IMR-90 (cell line): ENCODE measurements at regions not wholly inside any gene's neighbourhood (a gene's known extent, or its start where the extent isn't known, plus 50 kb on each side); places are given as distances from the start of the nearest gene placed in this dataset.

Source experiments
- CEBPB ChIP-seq: IDR thresholded peaks from 2 replicates; pipeline ENCODE4 v1.6.1; 2012; ENCODE audit warnings: low read depth, low read length, improper control_type of control experiment
- CTCF ChIP-seq: conservative IDR thresholded peaks from 2 replicates; pipeline ENCODE4 v1.5.1; 2012; ENCODE audit warnings: mild to moderate bottlenecking, low read depth, low read length, improper control_type of control experiment
- MAFK ChIP-seq: IDR thresholded peaks from 2 replicates; pipeline ENCODE4 v1.6.1; 2012; ENCODE audit warnings: low read depth, low read length, improper control_type of control experiment
- SMC3 ChIP-seq: fragments of 150-350 bp; IDR thresholded peaks from 2 replicates; pipeline ENCODE4 v1.6.1; 2016; ENCODE audit warnings: low read depth, mild to moderate bottlenecking, antibody characterized with exemption, low read length, moderate library complexity

GRCh38 chr3:27536491-27536890 is 52.3 kb upstream of the SLC4A7 start:
- TF ChIP-seq CTCF = no peak
- no peak for TF ChIP-seq CEBPB
- TF ChIP-seq SMC3 = no peak
- TF ChIP-seq MAFK = no peak
